WTC11 (cell line): ENCODE measurements at regions not wholly inside any gene's neighbourhood (a gene's known extent, or its start where the extent isn't known, plus 50 kb on each side); places are given as distances from the start of the nearest gene placed in this dataset.

ENCODE experiments used
- ATAC-seq: fragments of 200-7000 bp; cut with Tn5 transposase; 2 replicates; pipeline ENCODE4 v1.10.0; 2021; ENCODE audit warnings: mild to moderate bottlenecking, moderate library complexity
- CTCF ChIA-PET: fragments of 300-600 bp; sonication (Branson Sonifier 250); formaldehyde crosslinking; loops from one replicate; lab custom pipeline; 2021; ENCODE audit warnings: antibody characterized with exemption; lab: Charles Lee
- POLR2A ChIA-PET: fragments of 350-600 bp; sonication (Branson Sonifier 250); formaldehyde crosslinking; loops from one replicate; lab custom pipeline; 2021; ENCODE audit warnings: antibody characterized with exemption; lab: Charles Lee
- DNase-seq: peaks from one replicate; pipeline ENCODE4 v3.0.0; 2021; ENCODE audit warnings: low spot score
- H3K27ac Mint-ChIP-seq: 2 replicates; pipeline ENCODE4 v1.8.0; 2021; ENCODE audit warnings: mixed read lengths
- H3K27me3 Mint-ChIP-seq: 2 replicates; pipeline ENCODE4 v1.8.0; 2021; ENCODE audit warnings: low read depth, mild to moderate bottlenecking, moderate library complexity, mixed read lengths
- H3K36me3 Mint-ChIP-seq: 2 replicates; pipeline ENCODE4 v1.8.0; 2021; ENCODE audit warnings: mixed read lengths
- H3K4me1 Mint-ChIP-seq: 2 replicates; pipeline ENCODE4 v1.8.0; 2022; ENCODE audit warnings: mixed read lengths
- H3K4me3 Mint-ChIP-seq: 2 replicates; pipeline ENCODE4 v1.8.0; 2021; ENCODE audit warnings: mild to moderate bottlenecking, moderate library complexity, mixed read lengths
- H3K9me3 Mint-ChIP-seq: 2 replicates; pipeline ENCODE4 v1.8.0; 2021; ENCODE audit warnings: mixed read lengths
- CBFB ChIP-seq: sonication (generic); formaldehyde crosslinking; IDR thresholded peaks from 2 replicates; pipeline ENCODE4 v1.8.1; 2022; ENCODE audit warnings: mild to moderate bottlenecking, low read depth, missing genetic modification reagents
- ESRRA ChIP-seq: sonication (generic); formaldehyde crosslinking; IDR thresholded peaks from 2 replicates; pipeline ENCODE4 v1.8.1; 2022; ENCODE audit warnings: mild to moderate bottlenecking, missing genetic modification reagents, borderline replicate concordance
- MYBL2 ChIP-seq: sonication (generic); formaldehyde crosslinking; IDR thresholded peaks from 2 replicates; pipeline ENCODE4 v1.8.1; 2023; ENCODE audit warnings: mild to moderate bottlenecking, moderate library complexity, missing genetic modification reagents
- NFATC4 ChIP-seq: fragments of 250-450 bp; sonication (Bioruptor Pico); IDR thresholded peaks from 2 replicates; pipeline ENCODE4 v1.9.0; 2021; ENCODE audit warnings: mild to moderate bottlenecking
- NR1H2 ChIP-seq: sonication (generic); formaldehyde crosslinking; IDR thresholded peaks from 2 replicates; pipeline ENCODE4 v1.9.0; 2021; ENCODE audit warnings: mild to moderate bottlenecking, moderate library complexity, missing genetic modification reagents
- SMAD4 ChIP-seq: sonication (generic); formaldehyde crosslinking; IDR thresholded peaks from 2 replicates; pipeline ENCODE4 v1.8.0; 2022; ENCODE audit warnings: mild to moderate bottlenecking, missing genetic modification reagents
- SP1 ChIP-seq: sonication (generic); formaldehyde crosslinking; conservative IDR thresholded peaks from 2 replicates; pipeline ENCODE4 v1.8.1; 2022; ENCODE audit warnings: missing genetic modification reagents
- TCF7 ChIP-seq: sonication (generic); formaldehyde crosslinking; IDR thresholded peaks from 2 replicates; pipeline ENCODE4 v1.8.0; 2022; ENCODE audit warnings: mild to moderate bottlenecking, low read depth, missing genetic modification reagents, moderate library complexity
- TEAD1 ChIP-seq: sonication (generic); formaldehyde crosslinking; IDR thresholded peaks from 2 replicates; pipeline ENCODE4 v1.8.0; 2022; ENCODE audit warnings: mild to moderate bottlenecking, missing genetic modification reagents
- ZNF232 ChIP-seq: sonication (generic); formaldehyde crosslinking; IDR thresholded peaks from 2 replicates; pipeline ENCODE4 v1.8.0; 2022; ENCODE audit warnings: mild to moderate bottlenecking, missing genetic modification reagents
- ZNF396 ChIP-seq: fragments of 250-450 bp; sonication (Bioruptor Pico); IDR thresholded peaks from 2 replicates; pipeline ENCODE4 v1.8.0; 2021; ENCODE audit warnings: mild to moderate bottlenecking, moderate library complexity, borderline replicate concordance
- ZNF416 ChIP-seq: fragments of 250-450 bp; sonication (Bioruptor Pico); IDR thresholded peaks from 2 replicates; pipeline ENCODE4 v1.9.0; 2021; ENCODE audit warnings: mild to moderate bottlenecking, inconsistent platforms
- ZNF423 ChIP-seq: fragments of 250-450 bp; sonication (Bioruptor Pico); IDR thresholded peaks from 2 replicates; pipeline ENCODE4 v2.1.2; 2022; ENCODE audit warnings: mild to moderate bottlenecking, moderate library complexity
- TF ChIP-seq, protein P1 (sequence below): sonication (generic); formaldehyde crosslinking; IDR thresholded peaks from 2 replicates; pipeline ENCODE4 v1.8.1; 2023; ENCODE audit warnings: mild to moderate bottlenecking, missing genetic modification reagents
- TF ChIP-seq, protein P2 (sequence below): sonication (generic); formaldehyde crosslinking; conservative IDR thresholded peaks from 2 replicates; pipeline ENCODE4 v1.8.1; 2022; ENCODE audit warnings: mild to moderate bottlenecking, missing genetic modification reagents
- TF ChIP-seq, protein P3 (sequence below): sonication (generic); formaldehyde crosslinking; IDR thresholded peaks from 2 replicates; pipeline ENCODE4 v1.8.1; 2023; ENCODE audit warnings: mild to moderate bottlenecking, missing genetic modification reagents, moderate library complexity
- TF ChIP-seq, protein P4 (sequence below): sonication (generic); formaldehyde crosslinking; conservative IDR thresholded peaks from 2 replicates; pipeline ENCODE4 v1.8.1; 2023; ENCODE audit warnings: mild to moderate bottlenecking, low read depth, missing genetic modification reagents, moderate library complexity
- TF ChIP-seq, protein P5 (sequence below): fragments of 250-450 bp; sonication (Bioruptor Pico); IDR thresholded peaks from 2 replicates; pipeline ENCODE4 v1.9.0; 2021; ENCODE audit warnings: mild to moderate bottlenecking
- TF ChIP-seq, protein P6 (sequence below): sonication (generic); formaldehyde crosslinking; IDR thresholded peaks from 2 replicates; pipeline ENCODE4 v1.8.1; 2023; ENCODE audit warnings: mild to moderate bottlenecking, missing genetic modification reagents
- TF ChIP-seq, protein P7 (sequence below): sonication (generic); formaldehyde crosslinking; IDR thresholded peaks from 2 replicates; pipeline ENCODE4 v1.8.1; 2022; ENCODE audit warnings: low read depth, missing genetic modification reagents, borderline replicate concordance
- TF ChIP-seq, protein P8 (sequence below): sonication (generic); formaldehyde crosslinking; IDR thresholded peaks from 2 replicates; pipeline ENCODE4 v1.8.1; 2022; ENCODE audit warnings: mild to moderate bottlenecking, missing genetic modification reagents, moderate library complexity, borderline replicate concordance
- TF ChIP-seq, protein P9 (sequence below): sonication (generic); formaldehyde crosslinking; IDR thresholded peaks from 2 replicates; pipeline ENCODE4 v1.8.0; 2023; ENCODE audit warnings: missing genetic modification reagents, mild to moderate bottlenecking, borderline replicate concordance

DNA sequence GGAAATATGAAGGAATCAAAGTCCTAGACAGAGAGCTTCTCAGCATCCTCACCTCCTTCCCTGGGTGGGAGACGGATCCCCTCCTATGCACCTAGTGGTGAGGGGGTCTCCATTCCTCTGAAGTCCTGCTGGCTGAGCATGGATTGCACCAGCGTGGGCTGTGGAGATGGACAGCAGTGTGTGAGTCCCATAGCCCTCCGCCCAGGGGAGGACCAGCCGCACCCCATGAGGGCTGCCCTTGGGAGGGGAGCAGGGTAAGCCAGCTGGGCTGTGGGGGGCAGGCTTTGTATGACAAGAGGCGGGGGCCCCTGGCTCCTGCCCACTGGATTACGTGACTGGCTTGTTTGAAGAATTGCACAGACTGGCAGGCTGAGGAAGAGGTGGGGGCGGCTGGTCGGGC, 768.2 kb downstream of the GALR1 start:
- ChIA-PET POLR2A (no interaction called here), CTCF (no interaction called here)
- no peak for ATAC-seq
- Mint-ChIP-seq H3K4me3 (no peak overlapping the region), H3K9me3 (peaks cover 39% of the 10 kb centered on the region), H3K4me1 (0 out of 2 replicates have a peak, but pooled peaks cover 4% of the 10 kb centered on the region), H3K27me3 (peaks cover 58% of the 10 kb centered on the region), H3K36me3 (peaks cover 20% of the 10 kb centered on the region), H3K27ac (no peak overlapping the region)
- no peak for DNase-seq
- TF ChIP-seq, protein P1, sequence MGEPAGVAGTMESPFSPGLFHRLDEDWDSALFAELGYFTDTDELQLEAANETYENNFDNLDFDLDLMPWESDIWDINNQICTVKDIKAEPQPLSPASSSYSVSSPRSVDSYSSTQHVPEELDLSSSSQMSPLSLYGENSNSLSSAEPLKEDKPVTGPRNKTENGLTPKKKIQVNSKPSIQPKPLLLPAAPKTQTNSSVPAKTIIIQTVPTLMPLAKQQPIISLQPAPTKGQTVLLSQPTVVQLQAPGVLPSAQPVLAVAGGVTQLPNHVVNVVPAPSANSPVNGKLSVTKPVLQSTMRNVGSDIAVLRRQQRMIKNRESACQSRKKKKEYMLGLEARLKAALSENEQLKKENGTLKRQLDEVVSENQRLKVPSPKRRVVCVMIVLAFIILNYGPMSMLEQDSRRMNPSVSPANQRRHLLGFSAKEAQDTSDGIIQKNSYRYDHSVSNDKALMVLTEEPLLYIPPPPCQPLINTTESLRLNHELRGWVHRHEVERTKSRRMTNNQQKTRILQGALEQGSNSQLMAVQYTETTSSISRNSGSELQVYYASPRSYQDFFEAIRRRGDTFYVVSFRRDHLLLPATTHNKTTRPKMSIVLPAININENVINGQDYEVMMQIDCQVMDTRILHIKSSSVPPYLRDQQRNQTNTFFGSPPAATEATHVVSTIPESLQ (CRISPR knock-in tag), result no peak
- no peak for TF ChIP-seq MYBL2
- TF ChIP-seq ZNF416, result no peak
- TF ChIP-seq, protein P2, sequence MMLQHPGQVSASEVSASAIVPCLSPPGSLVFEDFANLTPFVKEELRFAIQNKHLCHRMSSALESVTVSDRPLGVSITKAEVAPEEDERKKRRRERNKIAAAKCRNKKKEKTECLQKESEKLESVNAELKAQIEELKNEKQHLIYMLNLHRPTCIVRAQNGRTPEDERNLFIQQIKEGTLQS (CRISPR knock-in tag), result no peak
- no peak for TF ChIP-seq SMAD4 (CRISPR knock-in tag)
- no peak for TF ChIP-seq ZNF232
- TF ChIP-seq NR1H2 (CRISPR knock-in tag), result no peak
- TF ChIP-seq ESRRA (CRISPR knock-in tag), result no peak
- TF ChIP-seq, protein P3, sequence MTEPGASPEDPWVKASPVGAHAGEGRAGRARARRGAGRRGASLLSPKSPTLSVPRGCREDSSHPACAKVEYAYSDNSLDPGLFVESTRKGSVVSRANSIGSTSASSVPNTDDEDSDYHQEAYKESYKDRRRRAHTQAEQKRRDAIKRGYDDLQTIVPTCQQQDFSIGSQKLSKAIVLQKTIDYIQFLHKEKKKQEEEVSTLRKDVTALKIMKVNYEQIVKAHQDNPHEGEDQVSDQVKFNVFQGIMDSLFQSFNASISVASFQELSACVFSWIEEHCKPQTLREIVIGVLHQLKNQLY (CRISPR knock-in tag), result no peak
- TF ChIP-seq, protein P4, sequence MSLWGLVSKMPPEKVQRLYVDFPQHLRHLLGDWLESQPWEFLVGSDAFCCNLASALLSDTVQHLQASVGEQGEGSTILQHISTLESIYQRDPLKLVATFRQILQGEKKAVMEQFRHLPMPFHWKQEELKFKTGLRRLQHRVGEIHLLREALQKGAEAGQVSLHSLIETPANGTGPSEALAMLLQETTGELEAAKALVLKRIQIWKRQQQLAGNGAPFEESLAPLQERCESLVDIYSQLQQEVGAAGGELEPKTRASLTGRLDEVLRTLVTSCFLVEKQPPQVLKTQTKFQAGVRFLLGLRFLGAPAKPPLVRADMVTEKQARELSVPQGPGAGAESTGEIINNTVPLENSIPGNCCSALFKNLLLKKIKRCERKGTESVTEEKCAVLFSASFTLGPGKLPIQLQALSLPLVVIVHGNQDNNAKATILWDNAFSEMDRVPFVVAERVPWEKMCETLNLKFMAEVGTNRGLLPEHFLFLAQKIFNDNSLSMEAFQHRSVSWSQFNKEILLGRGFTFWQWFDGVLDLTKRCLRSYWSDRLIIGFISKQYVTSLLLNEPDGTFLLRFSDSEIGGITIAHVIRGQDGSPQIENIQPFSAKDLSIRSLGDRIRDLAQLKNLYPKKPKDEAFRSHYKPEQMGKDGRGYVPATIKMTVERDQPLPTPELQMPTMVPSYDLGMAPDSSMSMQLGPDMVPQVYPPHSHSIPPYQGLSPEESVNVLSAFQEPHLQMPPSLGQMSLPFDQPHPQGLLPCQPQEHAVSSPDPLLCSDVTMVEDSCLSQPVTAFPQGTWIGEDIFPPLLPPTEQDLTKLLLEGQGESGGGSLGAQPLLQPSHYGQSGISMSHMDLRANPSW (CRISPR knock-in tag), result no peak
- no peak for TF ChIP-seq ZNF423 (CRISPR knock-in tag)
- TF ChIP-seq, protein P5, sequence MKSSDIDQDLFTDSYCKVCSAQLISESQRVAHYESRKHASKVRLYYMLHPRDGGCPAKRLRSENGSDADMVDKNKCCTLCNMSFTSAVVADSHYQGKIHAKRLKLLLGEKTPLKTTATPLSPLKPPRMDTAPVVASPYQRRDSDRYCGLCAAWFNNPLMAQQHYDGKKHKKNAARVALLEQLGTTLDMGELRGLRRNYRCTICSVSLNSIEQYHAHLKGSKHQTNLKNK, result no peak
- TF ChIP-seq, protein P6, sequence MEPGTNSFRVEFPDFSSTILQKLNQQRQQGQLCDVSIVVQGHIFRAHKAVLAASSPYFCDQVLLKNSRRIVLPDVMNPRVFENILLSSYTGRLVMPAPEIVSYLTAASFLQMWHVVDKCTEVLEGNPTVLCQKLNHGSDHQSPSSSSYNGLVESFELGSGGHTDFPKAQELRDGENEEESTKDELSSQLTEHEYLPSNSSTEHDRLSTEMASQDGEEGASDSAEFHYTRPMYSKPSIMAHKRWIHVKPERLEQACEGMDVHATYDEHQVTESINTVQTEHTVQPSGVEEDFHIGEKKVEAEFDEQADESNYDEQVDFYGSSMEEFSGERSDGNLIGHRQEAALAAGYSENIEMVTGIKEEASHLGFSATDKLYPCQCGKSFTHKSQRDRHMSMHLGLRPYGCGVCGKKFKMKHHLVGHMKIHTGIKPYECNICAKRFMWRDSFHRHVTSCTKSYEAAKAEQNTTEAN (CRISPR knock-in tag), result no peak
- TF ChIP-seq SP1 (CRISPR knock-in tag), result no peak
- TF ChIP-seq CBFB (CRISPR knock-in tag), result no peak
- TF ChIP-seq NFATC4 (CRISPR knock-in tag), result no peak

DNA sequence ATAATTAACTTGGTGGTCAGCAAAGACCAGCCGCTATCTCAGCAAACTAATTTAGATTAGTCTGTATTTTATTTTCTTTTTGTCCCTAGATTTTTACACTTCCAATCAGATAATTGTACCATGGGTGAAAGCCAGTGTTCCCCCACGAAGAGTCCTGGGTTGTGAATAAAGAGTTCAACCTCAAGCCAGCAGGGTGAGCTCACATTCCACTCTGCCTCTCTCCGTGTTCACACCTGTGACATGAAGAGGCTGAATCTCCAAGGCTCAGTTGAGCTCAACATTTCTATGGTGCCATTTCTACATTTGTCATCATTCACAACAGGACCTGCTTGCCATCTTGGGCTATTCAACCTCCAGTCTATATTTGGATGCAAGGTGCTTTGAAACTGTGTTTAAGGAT, 771.5 kb downstream of the GALR1 start:
- H3K36me3 Mint-ChIP-seq, result peaks cover 21% of the 10 kb centered on the region
- ChIA-PET CTCF (interaction anchor here (0.5 kb wide), 2 partner anchors 71 to 263 kb away, joined by 3 read pairs; no protein-coding TSS in a partner anchor), POLR2A (no interaction called here)
- DNase-seq, result no peak
- H3K27ac Mint-ChIP-seq, result no peak overlapping the region
- H3K9me3 Mint-ChIP-seq, result peaks cover 36% of the 10 kb centered on the region
- no peak overlapping the region for H3K4me3 Mint-ChIP-seq
- peak; percentile 32; the same call in 1 of the 2 replicates for ATAC-seq
- 0 out of 2 replicates have a peak, but pooled peaks cover 4% of the 10 kb centered on the region for H3K4me1 Mint-ChIP-seq
- H3K27me3 Mint-ChIP-seq, result peaks cover 48% of the 10 kb centered on the region
- TF ChIP-seq, protein P7, sequence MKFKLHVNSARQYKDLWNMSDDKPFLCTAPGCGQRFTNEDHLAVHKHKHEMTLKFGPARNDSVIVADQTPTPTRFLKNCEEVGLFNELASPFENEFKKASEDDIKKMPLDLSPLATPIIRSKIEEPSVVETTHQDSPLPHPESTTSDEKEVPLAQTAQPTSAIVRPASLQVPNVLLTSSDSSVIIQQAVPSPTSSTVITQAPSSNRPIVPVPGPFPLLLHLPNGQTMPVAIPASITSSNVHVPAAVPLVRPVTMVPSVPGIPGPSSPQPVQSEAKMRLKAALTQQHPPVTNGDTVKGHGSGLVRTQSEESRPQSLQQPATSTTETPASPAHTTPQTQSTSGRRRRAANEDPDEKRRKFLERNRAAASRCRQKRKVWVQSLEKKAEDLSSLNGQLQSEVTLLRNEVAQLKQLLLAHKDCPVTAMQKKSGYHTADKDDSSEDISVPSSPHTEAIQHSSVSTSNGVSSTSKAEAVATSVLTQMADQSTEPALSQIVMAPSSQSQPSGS (CRISPR knock-in tag), result no peak
- TF ChIP-seq TCF7 (CRISPR knock-in tag) (no peak), ZNF396 (no peak), TEAD1 (CRISPR knock-in tag) (no peak)
- TF ChIP-seq, protein P8, sequence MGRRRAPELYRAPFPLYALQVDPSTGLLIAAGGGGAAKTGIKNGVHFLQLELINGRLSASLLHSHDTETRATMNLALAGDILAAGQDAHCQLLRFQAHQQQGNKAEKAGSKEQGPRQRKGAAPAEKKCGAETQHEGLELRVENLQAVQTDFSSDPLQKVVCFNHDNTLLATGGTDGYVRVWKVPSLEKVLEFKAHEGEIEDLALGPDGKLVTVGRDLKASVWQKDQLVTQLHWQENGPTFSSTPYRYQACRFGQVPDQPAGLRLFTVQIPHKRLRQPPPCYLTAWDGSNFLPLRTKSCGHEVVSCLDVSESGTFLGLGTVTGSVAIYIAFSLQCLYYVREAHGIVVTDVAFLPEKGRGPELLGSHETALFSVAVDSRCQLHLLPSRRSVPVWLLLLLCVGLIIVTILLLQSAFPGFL (CRISPR knock-in tag), result no peak
- TF ChIP-seq, protein P9, sequence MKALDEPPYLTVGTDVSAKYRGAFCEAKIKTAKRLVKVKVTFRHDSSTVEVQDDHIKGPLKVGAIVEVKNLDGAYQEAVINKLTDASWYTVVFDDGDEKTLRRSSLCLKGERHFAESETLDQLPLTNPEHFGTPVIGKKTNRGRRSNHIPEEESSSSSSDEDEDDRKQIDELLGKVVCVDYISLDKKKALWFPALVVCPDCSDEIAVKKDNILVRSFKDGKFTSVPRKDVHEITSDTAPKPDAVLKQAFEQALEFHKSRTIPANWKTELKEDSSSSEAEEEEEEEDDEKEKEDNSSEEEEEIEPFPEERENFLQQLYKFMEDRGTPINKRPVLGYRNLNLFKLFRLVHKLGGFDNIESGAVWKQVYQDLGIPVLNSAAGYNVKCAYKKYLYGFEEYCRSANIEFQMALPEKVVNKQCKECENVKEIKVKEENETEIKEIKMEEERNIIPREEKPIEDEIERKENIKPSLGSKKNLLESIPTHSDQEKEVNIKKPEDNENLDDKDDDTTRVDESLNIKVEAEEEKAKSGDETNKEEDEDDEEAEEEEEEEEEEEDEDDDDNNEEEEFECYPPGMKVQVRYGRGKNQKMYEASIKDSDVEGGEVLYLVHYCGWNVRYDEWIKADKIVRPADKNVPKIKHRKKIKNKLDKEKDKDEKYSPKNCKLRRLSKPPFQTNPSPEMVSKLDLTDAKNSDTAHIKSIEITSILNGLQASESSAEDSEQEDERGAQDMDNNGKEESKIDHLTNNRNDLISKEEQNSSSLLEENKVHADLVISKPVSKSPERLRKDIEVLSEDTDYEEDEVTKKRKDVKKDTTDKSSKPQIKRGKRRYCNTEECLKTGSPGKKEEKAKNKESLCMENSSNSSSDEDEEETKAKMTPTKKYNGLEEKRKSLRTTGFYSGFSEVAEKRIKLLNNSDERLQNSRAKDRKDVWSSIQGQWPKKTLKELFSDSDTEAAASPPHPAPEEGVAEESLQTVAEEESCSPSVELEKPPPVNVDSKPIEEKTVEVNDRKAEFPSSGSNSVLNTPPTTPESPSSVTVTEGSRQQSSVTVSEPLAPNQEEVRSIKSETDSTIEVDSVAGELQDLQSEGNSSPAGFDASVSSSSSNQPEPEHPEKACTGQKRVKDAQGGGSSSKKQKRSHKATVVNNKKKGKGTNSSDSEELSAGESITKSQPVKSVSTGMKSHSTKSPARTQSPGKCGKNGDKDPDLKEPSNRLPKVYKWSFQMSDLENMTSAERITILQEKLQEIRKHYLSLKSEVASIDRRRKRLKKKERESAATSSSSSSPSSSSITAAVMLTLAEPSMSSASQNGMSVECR, result no peak
